NCI-H2171 (cell line): ENCODE measurements at regions not wholly inside any gene's neighbourhood (a gene's known extent, or its start where the extent isn't known, plus 50 kb on each side); places are given as distances from the start of the nearest gene placed in this dataset.

Source experiments
- DNase-seq: peaks from one replicate; lab custom pipeline; 2025; lab: John Stamatoyannopoulos, UW

GRCh38 chr18:61727241-61728193 is 165.3 kb downstream of the RNF152 start:
- DNase-seq, result no peak

- DNase-seq, result no peak
These were observed 168.3 kb downstream of the RNF152 start for GRCh38 chr18:61724532-61724931.

- DNase-seq, result no peak
These were observed 170.6 kb downstream of the RNF152 start for GRCh38 chr18:61722247-61722646.

- no peak for DNase-seq
These were observed 172.3 kb downstream of the RNF152 start for GRCh38 chr18:61720496-61720895.

- no peak for DNase-seq
These were observed 173.1 kb downstream of the RNF152 start for GRCh38 chr18:61719671-61720070.

GRCh38 chr18:61718944-61719343 is 173.9 kb downstream of the RNF152 start:
- DNase-seq, result no peak

GRCh38 chr18:61714421-61714820 is 178.4 kb downstream of the RNF152 start:
- DNase-seq, result no peak

GRCh38 chr18:61713502-61713901 is 179.3 kb downstream of the RNF152 start:
- DNase-seq, result no peak

GRCh38 chr18:61710082-61710620 is 182.7 kb downstream of the RNF152 start:
- no peak for DNase-seq

GRCh38 chr18:61706276-61706915 is 186.4 kb downstream of the RNF152 start:
- DNase-seq, result no peak

- no peak for DNase-seq
These were observed 189.3 kb downstream of the RNF152 start for GRCh38 chr18:61703508-61703907.

- DNase-seq, result no peak
These were observed 190.8 kb downstream of the RNF152 start for GRCh38 chr18:61702007-61702406.

- no peak for DNase-seq
These were observed 193.3 kb downstream of the RNF152 start for GRCh38 chr18:61699397-61700110.

GRCh38 chr18:61697306-61697909 is 195.4 kb downstream of the RNF152 start:
- DNase-seq, result no peak

GRCh38 chr18:61694236-61694635 is 198.6 kb downstream of the RNF152 start:
- DNase-seq, result no peak

GRCh38 chr18:61690418-61691138 is 202.2 kb downstream of the RNF152 start:
- DNase-seq, result no peak

GRCh38 chr18:61687317-61687716 is 205.5 kb downstream of the RNF152 start:
- DNase-seq, result no peak

- no peak for DNase-seq
These were observed 209.0 kb downstream of the RNF152 start for GRCh38 chr18:61683856-61684255.

- DNase-seq, result no peak
These were observed 211.7 kb downstream of the RNF152 start for GRCh38 chr18:61681065-61681464.

GRCh38 chr18:61679836-61680235 is 213.0 kb downstream of the RNF152 start:
- DNase-seq, result no peak

- DNase-seq, result no peak
These were observed 215.3 kb downstream of the RNF152 start for GRCh38 chr18:61677435-61677970.
